PC-3 (cell line): ENCODE measurements at regions not wholly inside any gene's neighbourhood (a gene's known extent, or its start where the extent isn't known, plus 50 kb on each side); places are given as distances from the start of the nearest gene placed in this dataset.

Experiments
- ATAC-seq: fragments of 200-7000 bp; cut with Tn5 transposase; 2 replicates; pipeline ENCODE4 v1.9.1; 2020; ENCODE audit warnings: mild to moderate bottlenecking, moderate library complexity
- BruUV-seq: library from RNA; stranded (reverse); fragments of 400-500 nt; replicated peaks from 2 replicates; lab custom pipeline; 2021; lab: Mats Ljungman, UMichigan
- CTCF ChIA-PET: fragments of 300-600 bp; sonication (Branson Sonifier 250); formaldehyde crosslinking; loops from one replicate; lab custom pipeline; 2022; ENCODE audit warnings: antibody characterized with exemption; lab: Charles Lee
- POLR2A ChIA-PET: fragments of 300-600 bp; sonication (Branson Sonifier 250); formaldehyde crosslinking; loops from one replicate; lab custom pipeline; 2022; ENCODE audit warnings: antibody characterized with exemption; ENCODE audit not compliant: unreplicated experiment; lab: Charles Lee
- DNase-seq: peaks from one replicate; pipeline ENCODE4 v3.0.0-alpha.2; 2015
- H2AFZ ChIP-seq: fragments of 300-600 bp; sonication (generic); 2 replicates; pipeline ENCODE4 v1.6.0; 2016; ENCODE audit warnings: antibody characterized with exemption, low read length
- H3F3A ChIP-seq: fragments of 300-600 bp; sonication (generic); one replicate; pipeline ENCODE4 v1.6.0; 2017; ENCODE audit warnings: antibody characterized with exemption, low read length, control low read depth, mild to moderate bottlenecking; ENCODE audit not compliant: unreplicated experiment
- H3K27ac ChIP-seq: fragments of 300-600 bp; sonication (generic); 2 replicates; pipeline ENCODE4 v1.5.1; 2016; ENCODE audit warnings: mild to moderate bottlenecking, low read length
- H3K27me3 ChIP-seq: fragments of 300-600 bp; sonication (generic); 2 replicates; pipeline ENCODE4 v1.6.1; 2016; ENCODE audit warnings: low read length, mixed read lengths
- H3K36me3 ChIP-seq: fragments of 300-600 bp; sonication (generic); 2 replicates; pipeline ENCODE4 v1.6.1; 2016; ENCODE audit warnings: low read depth, mixed run types, low read length, mixed read lengths
- H3K4me1 ChIP-seq: fragments of 300-600 bp; sonication (generic); 2 replicates; pipeline ENCODE4 v1.5.1; 2016; ENCODE audit warnings: low read length; ENCODE audit not compliant: insufficient read depth
- H3K4me2 ChIP-seq: fragments of 300-600 bp; sonication (generic); 2 replicates; pipeline ENCODE4 v1.6.0; 2016; ENCODE audit warnings: low read length
- H3K4me3 ChIP-seq: fragments of 300-600 bp; sonication (generic); 2 replicates; pipeline ENCODE4 v1.5.1; 2016; ENCODE audit warnings: mild to moderate bottlenecking, low read length, mixed read lengths
- H3K79me2 ChIP-seq: fragments of 300-600 bp; sonication (generic); 2 replicates; pipeline ENCODE4 v1.6.1; 2017; ENCODE audit warnings: low read length, mixed read lengths
- H3K9ac ChIP-seq: fragments of 300-600 bp; sonication (generic); 2 replicates; pipeline ENCODE4 v1.6.0; 2016; ENCODE audit warnings: mild to moderate bottlenecking, low read length
- H3K9me2 ChIP-seq: fragments of 300-600 bp; sonication (generic); replicated peaks from 2 replicates; pipeline ENCODE4 v1.6.1; 2016; ENCODE audit warnings: mixed run types, low read length, mixed read lengths
- H3K9me3 ChIP-seq: fragments of 300-600 bp; sonication (generic); 2 replicates; pipeline ENCODE4 v1.6.1; 2016; ENCODE audit warnings: low read length, mixed read lengths
- H4K20me1 ChIP-seq: fragments of 300-600 bp; sonication (generic); 2 replicates; pipeline ENCODE4 v1.6.1; 2016; ENCODE audit warnings: low read length, mixed read lengths
- CTCF ChIP-seq: fragments of 300-600 bp; sonication (generic); conservative IDR thresholded peaks from 2 replicates; pipeline ENCODE4 v1.5.1; 2017; ENCODE audit warnings: antibody characterized with exemption, low read depth, mild to moderate bottlenecking, low read length
- EZH2 ChIP-seq: fragments of 300-600 bp; sonication (generic); IDR thresholded peaks from one replicate; pipeline ENCODE4 v1.6.1; 2017; ENCODE audit warnings: antibody characterized with exemption, mild to moderate bottlenecking, low read length; ENCODE audit not compliant: unreplicated experiment
- EZH2phosphoT487 ChIP-seq: fragments of 300-600 bp; sonication (generic); IDR thresholded peaks from 2 replicates; pipeline ENCODE4 v1.6.1; 2018; ENCODE audit warnings: mild to moderate bottlenecking, antibody characterized with exemption, low read length, borderline replicate concordance
- intact Hi-C: fragments of 100-400 bp; cut with micrococcal nuclease; formaldehyde crosslinking; loops from 2 replicates; pipeline ENCODE4 v1.9.0; 2023

- DNase-seq: peak; percentile 14
- ChIA-PET CTCF (no interaction called here), POLR2A (no interaction called here)
- Histone ChIP-seq H3K79me2 (no peaks in the 10 kb centered on the region), H3K4me1 (no peaks in the 10 kb centered on the region), H3K36me3 (no peaks in the 10 kb centered on the region), H4K20me1 (no peaks in the 10 kb centered on the region), H3K27ac (no peak overlapping the region), H3K4me2 (no peak overlapping the region), H3K27me3 (peaks cover 14% of the 10 kb centered on the region; the same call in 1 of the 2 replicates), H3K4me3 (no peak overlapping the region), H3K9me3 (no peaks in the 10 kb centered on the region), H3F3A (no peaks in the 10 kb centered on the region), H3K9ac (no peak overlapping the region), H3K9me2 (no peaks in the 10 kb centered on the region), H2AFZ (no peak overlapping the region)
- TF ChIP-seq EZH2phosphoT487 (no peak), CTCF (no peak), EZH2 (no peak)
- intact Hi-C loops: no loop called here
- no peak for ATAC-seq
- no TSS peak for BruUV-seq
These were observed 96.1 kb downstream of the FDX1 start for GRCh38 chr11:110525883-110526282.

- Histone ChIP-seq H3F3A (no peaks in the 10 kb centered on the region), H2AFZ (no peak overlapping the region), H3K4me1 (no peaks in the 10 kb centered on the region), H3K79me2 (no peaks in the 10 kb centered on the region), H3K36me3 (no peaks in the 10 kb centered on the region), H3K9ac (no peak overlapping the region), H4K20me1 (no peaks in the 10 kb centered on the region), H3K4me3 (no peak overlapping the region), H3K4me2 (no peak overlapping the region), H3K9me3 (no peaks in the 10 kb centered on the region), H3K27ac (no peak overlapping the region), H3K27me3 (peaks cover 14% of the 10 kb centered on the region; the same call in 1 of the 2 replicates), H3K9me2 (no peaks in the 10 kb centered on the region)
- DNase-seq (no peak), ATAC-seq (no peak)
- BruUV-seq: no TSS peak
- intact Hi-C loops: no loop called here
- TF ChIP-seq EZH2phosphoT487 (no peak), CTCF (no peak), EZH2 (no peak)
- POLR2A ChIA-PET: no interaction called here
- CTCF ChIA-PET: no interaction called here
These were observed 96.6 kb downstream of the FDX1 start for GRCh38 chr11:110526323-110526722.
